PC-9 (cell line): ENCODE measurements at regions not wholly inside any gene's neighbourhood (a gene's known extent, or its start where the extent isn't known, plus 50 kb on each side); places are given as distances from the start of the nearest gene placed in this dataset.
A peak's percentile ranks its signal among the peaks of the same experiment; 100 is the strongest.

ENCODE experiments used
- BruUV-seq: library from RNA; stranded (reverse); fragments of 400-500 nt; replicated peaks from 2 replicates; lab custom pipeline; 2021; lab: Mats Ljungman, UMichigan
- CTCF ChIA-PET: fragments of 300-600 bp; sonication (Branson Sonifier 250); formaldehyde crosslinking; loops from one replicate; lab custom pipeline; 2022; ENCODE audit warnings: antibody characterized with exemption; lab: Charles Lee
- POLR2A ChIA-PET: fragments of 300-600 bp; sonication (Branson Sonifier 250); formaldehyde crosslinking; loops from one replicate; lab custom pipeline; 2022; ENCODE audit warnings: antibody characterized with exemption; ENCODE audit not compliant: unreplicated experiment; lab: Charles Lee
- DNase-seq, 2 experiments: peaks; one replicate each; pipeline versions ENCODE4 v3.0.0 to v3.0.0-alpha.2; 2015 to 2022; ENCODE audit warnings: mixed read lengths in 1 of 2
- H2AFZ ChIP-seq: fragments of 200-600 bp; sonication (generic); 2 replicates; pipeline ENCODE4 v1.8.1; 2017; ENCODE audit warnings: antibody characterized with exemption
- H3F3A ChIP-seq: fragments of 200-600 bp; sonication (generic); 2 replicates; pipeline ENCODE4 v1.8.1; 2017; ENCODE audit warnings: antibody characterized with exemption, mild to moderate bottlenecking, low read depth; ENCODE audit not compliant: insufficient read depth
- H3K27ac ChIP-seq: fragments of 200-600 bp; sonication (generic); 2 replicates; pipeline ENCODE4 v1.6.1; 2016; ENCODE audit warnings: mixed run types
- H3K27me3 ChIP-seq: fragments of 200-600 bp; sonication (generic); 2 replicates; pipeline ENCODE4 v1.6.1; 2016; ENCODE audit warnings: low read depth, mixed run types; ENCODE audit not compliant: insufficient read depth
- H3K36me3 ChIP-seq: fragments of 200-600 bp; sonication (generic); 2 replicates; pipeline ENCODE4 v1.6.1; 2016; ENCODE audit warnings: low read depth, mixed run types
- H3K4me1 ChIP-seq: fragments of 200-600 bp; sonication (generic); replicated peaks from 2 replicates; pipeline ENCODE4 v1.6.1; 2016; ENCODE audit warnings: mixed run types; ENCODE audit not compliant: insufficient read depth
- H3K4me2 ChIP-seq: fragments of 200-600 bp; sonication (generic); 2 replicates; pipeline ENCODE4 v1.6.1; 2017; ENCODE audit warnings: mixed run types
- H3K4me3 ChIP-seq: fragments of 200-600 bp; sonication (generic); 2 replicates; pipeline ENCODE4 v1.6.1; 2016; ENCODE audit warnings: mixed run types
- H3K79me2 ChIP-seq: fragments of 200-600 bp; sonication (generic); 2 replicates; pipeline ENCODE4 v1.6.1; 2017; ENCODE audit warnings: low read depth, mixed run types
- H3K9me2 ChIP-seq: fragments of 200-600 bp; sonication (generic); 2 replicates; pipeline ENCODE4 v1.8.1; 2017; ENCODE audit warnings: mild to moderate bottlenecking; ENCODE audit not compliant: insufficient read depth
- H3K9me3 ChIP-seq: fragments of 200-600 bp; sonication (generic); 2 replicates; pipeline ENCODE4 v1.8.1; 2016; ENCODE audit warnings: low read depth; ENCODE audit not compliant: insufficient read depth
- H4K20me1 ChIP-seq: fragments of 200-600 bp; sonication (generic); 2 replicates; pipeline ENCODE4 v1.8.1; 2017; ENCODE audit not compliant: insufficient read depth
- EZH2 ChIP-seq: fragments of 200-600 bp; sonication (generic); IDR thresholded peaks from 2 replicates; pipeline ENCODE4 v1.8.0; 2017; ENCODE audit warnings: antibody characterized with exemption, low read depth
- intact Hi-C: fragments of 100-400 bp; cut with micrococcal nuclease; formaldehyde crosslinking; loops from one replicate; pipeline ENCODE4 v1.10.0; 2022; ENCODE audit not compliant: unreplicated experiment
- TF ChIP-seq, protein P1 (sequence below): fragments of 200-600 bp; sonication (generic); conservative IDR thresholded peaks from 2 replicates; pipeline ENCODE4 v1.6.1; 2017; ENCODE audit warnings: mixed run types, antibody characterized with exemption, mild to moderate bottlenecking, moderate library complexity

DNA sequence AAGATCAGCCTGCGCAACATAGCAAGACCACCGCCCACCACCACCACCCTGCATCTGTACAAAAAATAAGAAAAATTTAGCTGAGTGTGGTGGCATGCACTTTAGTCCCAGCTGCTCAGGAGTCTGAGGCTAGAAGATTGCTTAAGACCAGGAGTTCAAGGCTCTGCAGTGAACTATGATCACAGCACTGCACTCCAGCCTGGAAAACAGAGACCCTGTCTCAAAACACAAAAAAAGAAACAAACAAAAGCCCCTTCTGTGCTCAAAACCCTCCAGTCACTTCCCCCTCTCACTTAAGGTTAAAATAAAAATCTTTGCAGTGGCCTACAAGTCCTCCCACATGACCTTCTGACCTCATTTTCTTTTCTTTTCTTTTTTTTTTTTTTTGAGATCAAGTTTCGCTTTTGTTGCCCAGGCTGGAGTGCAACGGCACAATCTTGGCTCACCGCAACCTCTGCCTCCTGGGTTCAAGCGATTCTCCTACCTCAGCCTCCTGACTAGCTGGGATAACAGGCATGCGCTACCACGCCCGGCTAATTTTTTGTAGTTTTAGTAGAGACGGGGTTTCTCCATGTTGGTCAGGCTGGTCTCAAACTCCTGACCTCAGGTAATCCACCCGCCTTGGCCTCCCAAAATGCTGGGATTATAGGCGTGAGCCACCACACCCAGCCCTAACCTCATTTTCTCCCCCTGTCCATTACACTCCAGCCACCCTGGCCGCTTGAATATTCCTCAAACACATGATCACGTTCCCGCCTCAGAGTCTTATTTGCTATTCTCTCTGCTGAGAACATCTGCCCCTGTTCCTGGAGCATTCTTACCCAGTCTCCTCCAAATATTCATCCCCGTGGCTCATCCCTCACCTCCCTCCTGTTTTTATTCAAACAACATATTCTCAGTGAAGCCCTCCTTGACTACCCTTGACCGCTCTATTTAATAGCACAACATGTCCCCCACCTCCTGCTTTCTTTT lies 126.6 kb upstream of the MED13 start:
- intact Hi-C loops: no loop called here
- ChIA-PET CTCF (no interaction called here), POLR2A (no interaction called here)
- H4K20me1 ChIP-seq: no peaks in the 10 kb centered on the region
- peaks cover 19% of the 10 kb centered on the region for H3F3A ChIP-seq
- TF ChIP-seq, protein P1, sequence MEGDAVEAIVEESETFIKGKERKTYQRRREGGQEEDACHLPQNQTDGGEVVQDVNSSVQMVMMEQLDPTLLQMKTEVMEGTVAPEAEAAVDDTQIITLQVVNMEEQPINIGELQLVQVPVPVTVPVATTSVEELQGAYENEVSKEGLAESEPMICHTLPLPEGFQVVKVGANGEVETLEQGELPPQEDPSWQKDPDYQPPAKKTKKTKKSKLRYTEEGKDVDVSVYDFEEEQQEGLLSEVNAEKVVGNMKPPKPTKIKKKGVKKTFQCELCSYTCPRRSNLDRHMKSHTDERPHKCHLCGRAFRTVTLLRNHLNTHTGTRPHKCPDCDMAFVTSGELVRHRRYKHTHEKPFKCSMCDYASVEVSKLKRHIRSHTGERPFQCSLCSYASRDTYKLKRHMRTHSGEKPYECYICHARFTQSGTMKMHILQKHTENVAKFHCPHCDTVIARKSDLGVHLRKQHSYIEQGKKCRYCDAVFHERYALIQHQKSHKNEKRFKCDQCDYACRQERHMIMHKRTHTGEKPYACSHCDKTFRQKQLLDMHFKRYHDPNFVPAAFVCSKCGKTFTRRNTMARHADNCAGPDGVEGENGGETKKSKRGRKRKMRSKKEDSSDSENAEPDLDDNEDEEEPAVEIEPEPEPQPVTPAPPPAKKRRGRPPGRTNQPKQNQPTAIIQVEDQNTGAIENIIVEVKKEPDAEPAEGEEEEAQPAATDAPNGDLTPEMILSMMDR: no peak
- TF ChIP-seq EZH2: no peak
- no peaks in the 10 kb centered on the region for H3K9me3 ChIP-seq
- H2AFZ ChIP-seq: no peak overlapping the region
- no peaks in the 10 kb centered on the region for H3K9me2 ChIP-seq
- no TSS peak for BruUV-seq
- no peaks in the 10 kb centered on the region for H3K36me3 ChIP-seq
- H3K27ac ChIP-seq: no peak overlapping the region
- no peak overlapping the region for H3K4me3 ChIP-seq
- no peaks in the 10 kb centered on the region for H3K79me2 ChIP-seq
- H3K4me1 ChIP-seq: peaks cover 21% of the 10 kb centered on the region
- no peak overlapping the region for H3K4me2 ChIP-seq
- DNase-seq: no peak
- no peaks in the 10 kb centered on the region for H3K27me3 ChIP-seq

DNA sequence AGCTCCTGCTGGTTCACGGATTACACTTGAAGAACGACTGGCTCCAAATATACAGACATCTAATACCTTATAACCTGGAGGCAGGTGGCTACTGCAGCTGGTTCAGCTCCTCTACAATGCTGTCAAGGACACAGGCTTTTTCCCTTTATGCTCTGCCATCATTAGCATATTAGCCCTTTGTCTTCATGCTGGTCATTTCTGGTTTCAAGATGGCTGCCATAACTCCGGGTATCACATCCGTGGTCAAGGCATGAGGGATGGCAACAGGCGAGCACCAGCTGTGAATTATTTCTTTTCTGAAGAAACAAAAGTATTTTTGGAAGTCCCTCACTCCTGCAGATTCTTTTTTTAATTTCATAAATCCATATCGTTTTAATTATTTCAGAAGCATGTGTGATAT lies 124.3 kb upstream of the MED13 start:
- peak overlapping the region; percentile 45; the same call in 1 of the 2 replicates for H2AFZ ChIP-seq
- TF ChIP-seq, protein P1: no peak
- no peak for TF ChIP-seq EZH2
- H3K4me1 ChIP-seq: peaks cover 21% of the 10 kb centered on the region
- no peak for DNase-seq
- no TSS peak for BruUV-seq
- H3K36me3 ChIP-seq: no peaks in the 10 kb centered on the region
- no peaks in the 10 kb centered on the region for H3K9me2 ChIP-seq
- H3K4me3 ChIP-seq: no peak overlapping the region
- H3K79me2 ChIP-seq: no peaks in the 10 kb centered on the region
- intact Hi-C loops: no loop called here
- H4K20me1 ChIP-seq: no peaks in the 10 kb centered on the region
- peaks cover 19% of the 10 kb centered on the region for H3F3A ChIP-seq
- no peaks in the 10 kb centered on the region for H3K9me3 ChIP-seq
- H3K27ac ChIP-seq: no peak overlapping the region
- H3K4me2 ChIP-seq: peak overlapping the region; percentile 50
- CTCF ChIA-PET: no interaction called here
- H3K27me3 ChIP-seq: no peaks in the 10 kb centered on the region
- POLR2A ChIA-PET: no interaction called here

DNA sequence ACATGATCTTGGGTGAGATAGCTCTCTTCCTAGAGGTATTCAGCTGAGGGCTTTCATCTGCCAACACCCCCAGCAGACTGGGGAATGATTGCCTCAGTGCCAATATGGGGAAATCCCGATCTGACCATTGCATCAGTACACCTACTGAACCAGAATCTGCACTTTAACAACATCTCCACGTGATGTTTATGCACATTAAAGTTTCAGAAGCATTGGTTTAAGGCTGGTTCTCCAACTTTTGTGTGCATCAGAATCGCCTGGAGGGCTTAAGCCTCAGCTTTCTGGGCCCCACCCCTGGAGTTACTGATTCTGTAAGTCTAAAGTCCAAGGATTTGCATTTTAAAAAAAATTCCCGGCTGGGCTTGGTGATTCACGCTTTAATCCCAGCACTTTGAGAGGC lies 123.6 kb upstream of the MED13 start:
- Histone ChIP-seq H3K27ac (peak overlapping the region; percentile 70), H3K9me2 (no peaks in the 10 kb centered on the region), H3K4me2 (peak overlapping the region; percentile 50), H3K9me3 (no peaks in the 10 kb centered on the region), H3K36me3 (no peaks in the 10 kb centered on the region), H4K20me1 (no peaks in the 10 kb centered on the region), H3F3A (peaks cover 19% of the 10 kb centered on the region), H3K4me1 (peaks cover 21% of the 10 kb centered on the region), H3K27me3 (no peaks in the 10 kb centered on the region), H3K79me2 (no peaks in the 10 kb centered on the region), H3K4me3 (no peak overlapping the region; the same call in 1 of the 2 replicates), H2AFZ (peak overlapping the region; percentile 45)
- DNase-seq: peak; percentile 35 to 88
- TF ChIP-seq, protein P1: no peak
- TF ChIP-seq EZH2: no peak
- intact Hi-C loops: no loop called here
- BruUV-seq: no TSS peak
- POLR2A ChIA-PET: no interaction called here
- CTCF ChIA-PET: no interaction called here
